ENCODE measurements at regions not wholly inside any gene's neighbourhood (a gene's known extent, or its start where the extent isn't known, plus 50 kb on each side); places are given as distances from the start of the nearest gene placed in this dataset.

DNA sequence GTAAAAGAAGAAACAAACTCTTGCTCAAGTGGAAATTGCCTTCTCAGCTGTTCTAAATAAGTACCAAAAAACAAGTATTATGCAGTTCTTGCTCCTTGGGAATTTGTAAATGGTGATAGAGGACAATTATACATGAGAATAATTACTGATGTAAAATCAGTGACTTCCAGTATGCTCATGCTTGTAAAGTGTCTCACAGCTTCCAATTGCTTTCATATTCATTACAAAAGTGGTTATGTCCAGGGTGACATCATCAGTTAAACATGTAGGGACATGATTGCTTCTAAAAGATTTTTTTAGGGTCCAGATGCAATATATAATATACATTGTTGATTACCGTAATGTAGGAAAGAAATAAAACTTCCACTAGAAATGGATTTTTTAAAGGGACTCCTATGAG, 122.8 kb upstream of the B3GAT2 start:
- H3K4me1 Mint-ChIP-seq, result no peaks in the 10 kb centered on the region
- no peaks in the 10 kb centered on the region for H3K9me3 Mint-ChIP-seq
- no peak overlapping the region for H3K4me3 Mint-ChIP-seq
- Histone ChIP-seq H3K27me3 (ENCODE audit: control insufficient read depth, insufficient read depth, low read length, poor library complexity, severe bottlenecking) (peaks cover 58% of the 10 kb centered on the region), H3K36me3 (ENCODE audit: control insufficient read depth, insufficient read depth, low read length) (no peaks in the 10 kb centered on the region), H3K9me3 (ENCODE audit: control insufficient read depth, low read length) (no peaks in the 10 kb centered on the region), H3K27ac (ENCODE audit: low read depth, low read length) (no peak overlapping the region), H3K9ac (ENCODE audit: extremely low read depth, low read length, poor library complexity, severe bottlenecking) (no peak overlapping the region), H3K4me1 (ENCODE audit: control insufficient read depth, insufficient read depth, low read length) (no peaks in the 10 kb centered on the region), H3K4me3 (ENCODE audit: low read length) (no peak overlapping the region)
- TF ChIP-seq, protein P1, sequence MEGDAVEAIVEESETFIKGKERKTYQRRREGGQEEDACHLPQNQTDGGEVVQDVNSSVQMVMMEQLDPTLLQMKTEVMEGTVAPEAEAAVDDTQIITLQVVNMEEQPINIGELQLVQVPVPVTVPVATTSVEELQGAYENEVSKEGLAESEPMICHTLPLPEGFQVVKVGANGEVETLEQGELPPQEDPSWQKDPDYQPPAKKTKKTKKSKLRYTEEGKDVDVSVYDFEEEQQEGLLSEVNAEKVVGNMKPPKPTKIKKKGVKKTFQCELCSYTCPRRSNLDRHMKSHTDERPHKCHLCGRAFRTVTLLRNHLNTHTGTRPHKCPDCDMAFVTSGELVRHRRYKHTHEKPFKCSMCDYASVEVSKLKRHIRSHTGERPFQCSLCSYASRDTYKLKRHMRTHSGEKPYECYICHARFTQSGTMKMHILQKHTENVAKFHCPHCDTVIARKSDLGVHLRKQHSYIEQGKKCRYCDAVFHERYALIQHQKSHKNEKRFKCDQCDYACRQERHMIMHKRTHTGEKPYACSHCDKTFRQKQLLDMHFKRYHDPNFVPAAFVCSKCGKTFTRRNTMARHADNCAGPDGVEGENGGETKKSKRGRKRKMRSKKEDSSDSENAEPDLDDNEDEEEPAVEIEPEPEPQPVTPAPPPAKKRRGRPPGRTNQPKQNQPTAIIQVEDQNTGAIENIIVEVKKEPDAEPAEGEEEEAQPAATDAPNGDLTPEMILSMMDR (conservative IDR thresholded peaks at IDR 0.05), result no peak
- H3K27me3 Mint-ChIP-seq (ENCODE audit: insufficient read depth), result peaks cover 8% of the 10 kb centered on the region
- WGBS, 2 experiments (ENCODE audit: insufficient coverage in 1 of 2, insufficient read length in 1 of 2), result 95% methylated on average over 1 of the region's 1 CpG; no CpG with 5 or more reads in 1 of the 2 experiments
- H3K27ac Mint-ChIP-seq, result no peak overlapping the region
- no peak for DNase-seq
- no peaks in the 10 kb centered on the region for H3K36me3 Mint-ChIP-seq (ENCODE audit: low read depth)

DNA sequence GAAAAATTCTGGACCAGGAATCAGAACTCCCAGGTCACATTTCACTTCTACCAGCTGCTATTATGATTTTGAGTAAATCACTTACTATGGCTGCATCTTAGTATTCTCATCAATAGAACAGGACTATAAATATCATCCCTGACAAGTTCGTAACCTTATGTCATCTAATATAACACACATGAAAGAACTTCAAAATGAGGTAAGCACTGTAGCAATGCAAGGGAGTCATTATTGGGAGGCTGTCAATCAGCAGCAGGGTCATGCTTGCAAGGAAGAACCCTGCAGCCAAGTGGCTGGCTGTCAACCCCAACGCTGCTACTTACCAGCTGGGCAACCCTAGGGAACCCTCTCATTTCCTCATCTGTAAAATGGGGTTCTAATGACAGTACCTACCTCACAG, 123.3 kb upstream of the B3GAT2 start:
- Mint-ChIP-seq H3K27ac (no peak overlapping the region), H3K9me3 (no peaks in the 10 kb centered on the region), H3K36me3 (ENCODE audit: low read depth) (no peaks in the 10 kb centered on the region), H3K27me3 (ENCODE audit: insufficient read depth) (peaks cover 8% of the 10 kb centered on the region), H3K4me3 (no peak overlapping the region), H3K4me1 (no peaks in the 10 kb centered on the region)
- H3K4me3 ChIP-seq (ENCODE audit: low read length), result no peak overlapping the region
- no peaks in the 10 kb centered on the region for H3K36me3 ChIP-seq (ENCODE audit: control insufficient read depth, insufficient read depth, low read length)
- no peak overlapping the region for H3K9ac ChIP-seq (ENCODE audit: extremely low read depth, low read length, poor library complexity, severe bottlenecking)
- DNase-seq, result no peak
- no peaks in the 10 kb centered on the region for H3K4me1 ChIP-seq (ENCODE audit: control insufficient read depth, insufficient read depth, low read length)
- 80 to 88% methylated on average over 2 of the region's 2 CpGs for WGBS, 2 experiments (ENCODE audit: insufficient coverage in 1 of 2, insufficient read length in 1 of 2)
- H3K27ac ChIP-seq (ENCODE audit: low read depth, low read length), result no peak overlapping the region
- no peaks in the 10 kb centered on the region for H3K9me3 ChIP-seq (ENCODE audit: control insufficient read depth, low read length)
- peaks cover 61% of the 10 kb centered on the region for H3K27me3 ChIP-seq (ENCODE audit: control insufficient read depth, insufficient read depth, low read length, poor library complexity, severe bottlenecking)
- TF ChIP-seq, protein P1 (conservative IDR thresholded peaks at IDR 0.05), result no peak

DNA sequence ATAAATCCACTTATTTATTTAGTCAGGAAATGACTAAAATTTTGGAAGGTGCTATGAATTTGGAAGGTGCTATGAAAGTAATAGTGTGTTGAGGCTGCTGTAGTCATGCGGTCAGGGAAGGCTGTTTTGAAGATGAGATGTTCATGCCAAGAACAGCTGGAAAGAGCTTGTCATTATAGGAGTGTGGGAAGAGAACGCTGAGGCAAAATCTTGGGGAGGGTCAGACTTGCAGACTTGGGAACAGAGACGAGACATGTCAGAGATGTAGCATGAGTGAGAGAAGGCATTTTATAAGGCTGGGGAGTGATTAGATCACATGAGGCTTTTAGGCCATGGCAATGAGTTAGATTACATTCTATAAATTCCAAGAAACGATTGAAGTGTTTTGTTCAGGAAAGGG, 124.0 kb upstream of the B3GAT2 start:
- Mint-ChIP-seq H3K4me1 (no peaks in the 10 kb centered on the region), H3K27me3 (ENCODE audit: insufficient read depth) (peaks cover 6% of the 10 kb centered on the region), H3K4me3 (no peak overlapping the region), H3K9me3 (no peaks in the 10 kb centered on the region), H3K27ac (no peak overlapping the region), H3K36me3 (ENCODE audit: low read depth) (no peaks in the 10 kb centered on the region)
- no peaks in the 10 kb centered on the region for H3K4me1 ChIP-seq (ENCODE audit: control insufficient read depth, insufficient read depth, low read length)
- no peaks in the 10 kb centered on the region for H3K9me3 ChIP-seq (ENCODE audit: control insufficient read depth, low read length)
- no peak overlapping the region for H3K9ac ChIP-seq (ENCODE audit: extremely low read depth, low read length, poor library complexity, severe bottlenecking)
- DNase-seq, result no peak
- no peak overlapping the region for H3K4me3 ChIP-seq (ENCODE audit: low read length)
- 83 to 84% methylated on average over 4 of the region's 4 CpGs for WGBS, 2 experiments (ENCODE audit: insufficient coverage in 1 of 2, insufficient read length in 1 of 2)
- no peaks in the 10 kb centered on the region for H3K36me3 ChIP-seq (ENCODE audit: control insufficient read depth, insufficient read depth, low read length)
- H3K27me3 ChIP-seq (ENCODE audit: control insufficient read depth, insufficient read depth, low read length, poor library complexity, severe bottlenecking), result peaks cover 61% of the 10 kb centered on the region
- TF ChIP-seq, protein P1 (conservative IDR thresholded peaks at IDR 0.05), result no peak
- no peak overlapping the region for H3K27ac ChIP-seq (ENCODE audit: low read depth, low read length)

Data from endodermal cell (in vitro differentiated cells).